Mesodermal cell (in vitro differentiated cells): ENCODE measurements at regions not wholly inside any gene's neighbourhood (a gene's known extent, or its start where the extent isn't known, plus 50 kb on each side); places are given as distances from the start of the nearest gene placed in this dataset.
"Not testable (repeated sequence)": the region's sequence is repeated elsewhere in the genome, so short reads cannot be mapped to it uniquely, and the experiment has no call there.

Experiments
- H3K27ac ChIP-seq: 2 replicates; pipeline ENCODE4 v1.7.0; 2013; ENCODE audit warnings: mild to moderate bottlenecking, low read depth, low read length, moderate library complexity; ENCODE audit not compliant: severe bottlenecking
- H3K36me3 ChIP-seq: 2 replicates; pipeline ENCODE4 v1.7.1; 2013; ENCODE audit warnings: mild to moderate bottlenecking, low read length, moderate library complexity; ENCODE audit not compliant: control insufficient read depth, insufficient read depth
- H3K4me1 ChIP-seq: one replicate; pipeline ENCODE4 v1.7.1; 2013; ENCODE audit warnings: mild to moderate bottlenecking, low read length; ENCODE audit not compliant: insufficient read depth, control insufficient read depth, poor library complexity, severe bottlenecking
- H3K4me3 ChIP-seq: 2 replicates; pipeline ENCODE4 v1.7.0; 2013; ENCODE audit warnings: low read length, control low read depth, mild to moderate bottlenecking; ENCODE audit not compliant: insufficient read depth, poor library complexity, severe bottlenecking; ENCODE audit errors: extremely low read depth
- H3K9me3 ChIP-seq: 2 replicates; pipeline ENCODE4 v1.7.1; 2013; ENCODE audit warnings: mild to moderate bottlenecking, low read length, moderate library complexity; ENCODE audit not compliant: control insufficient read depth
- WGBS, 2 experiments: methylation state at CpG; one replicate each; pipeline ENCODE4 v1.1.5; 2013; ENCODE audit warnings: missing lambda C conversion rate in 2 of 2; ENCODE audit not compliant: insufficient coverage in 2 of 2; 5-methylcytosine and 5-hydroxymethylcytosine counted together

- H3K27ac ChIP-seq: no peak overlapping the region
- H3K4me3 ChIP-seq: no peak overlapping the region
- no peaks in the 10 kb centered on the region for H3K9me3 ChIP-seq
- H3K36me3 ChIP-seq: no peaks in the 10 kb centered on the region
- H3K4me1 ChIP-seq: peaks cover 9% of the 10 kb centered on the region
- WGBS, 2 experiments: 65 to 70% methylated on average over 4 to 6 of the region's 10 CpGs
Observed at GRCh38 chr10:30722956-30723620, 93.5 kb upstream of the LYZL2 start.

GRCh38 chr10:30719832-30720231 lies 90.3 kb upstream of the LYZL2 start:
- Histone ChIP-seq H3K27ac (no peak overlapping the region), H3K9me3 (peaks cover 1% of the 10 kb centered on the region), H3K4me1 (peaks cover 6% of the 10 kb centered on the region), H3K4me3 (no peak overlapping the region), H3K36me3 (no peaks in the 10 kb centered on the region)
- no CpG with 5 or more reads among the region's 9 CpGs for WGBS, 2 experiments

- Histone ChIP-seq H3K4me3 (no peak overlapping the region), H3K9me3 (peaks cover 11% of the 10 kb centered on the region), H3K27ac (no peak overlapping the region), H3K36me3 (no peaks in the 10 kb centered on the region), H3K4me1 (no peaks in the 10 kb centered on the region)
- 78 to 86% methylated on average over 3 to 5 of the region's 6 CpGs for WGBS, 2 experiments
Observed at GRCh38 chr10:30709700-30710358, 80.3 kb upstream of the LYZL2 start.

GRCh38 chr10:30709229-30709628 lies 79.7 kb upstream of the LYZL2 start:
- H3K27ac ChIP-seq: no peak overlapping the region
- H3K4me3 ChIP-seq: no peak overlapping the region
- H3K36me3 ChIP-seq: no peaks in the 10 kb centered on the region
- peaks cover 5% of the 10 kb centered on the region for H3K9me3 ChIP-seq
- H3K4me1 ChIP-seq: no peaks in the 10 kb centered on the region
- 93% methylated on average over 9 to 10 of the region's 10 CpGs for WGBS, 2 experiments

GRCh38 chr10:30708234-30708633 lies 78.7 kb upstream of the LYZL2 start:
- H3K36me3 ChIP-seq: no peaks in the 10 kb centered on the region
- no peak overlapping the region for H3K27ac ChIP-seq
- 80 to 100% methylated on average over 1 of the region's 3 CpGs for WGBS, 2 experiments
- H3K4me1 ChIP-seq: peaks cover 3% of the 10 kb centered on the region
- no peak overlapping the region for H3K4me3 ChIP-seq
- no peaks in the 10 kb centered on the region for H3K9me3 ChIP-seq

GRCh38 chr10:30706189-30706588 lies 76.6 kb upstream of the LYZL2 start:
- not testable (repeated sequence) for H3K36me3 ChIP-seq, H3K9me3 ChIP-seq, H3K4me3 ChIP-seq, H3K27ac ChIP-seq
- H3K4me1 ChIP-seq: peaks cover 11% of the 10 kb centered on the region
- WGBS, 2 experiments: 100% methylated on average over 1 of the region's 1 CpG; no CpG with 5 or more reads in 1 of the 2 experiments

- no peak overlapping the region for H3K4me3 ChIP-seq
- H3K9me3 ChIP-seq: no peaks in the 10 kb centered on the region
- H3K27ac ChIP-seq: no peak overlapping the region
- peaks cover 12% of the 10 kb centered on the region for H3K4me1 ChIP-seq
- H3K36me3 ChIP-seq: no peaks in the 10 kb centered on the region
- 51 to 59% methylated on average over 6 to 8 of the region's 9 CpGs for WGBS, 2 experiments
Observed at GRCh38 chr10:30705625-30706149, 76.1 kb upstream of the LYZL2 start.

GRCh38 chr10:30705101-30705624 lies 75.6 kb upstream of the LYZL2 start:
- no peaks in the 10 kb centered on the region for H3K36me3 ChIP-seq
- no peak overlapping the region for H3K4me3 ChIP-seq
- WGBS, 2 experiments: 20 to 27% methylated on average over 4 to 5 of the region's 9 CpGs
- H3K27ac ChIP-seq: no peak overlapping the region
- no peaks in the 10 kb centered on the region for H3K9me3 ChIP-seq
- H3K4me1 ChIP-seq: peaks cover 12% of the 10 kb centered on the region

GRCh38 chr10:30704601-30705100 lies 75.1 kb upstream of the LYZL2 start:
- WGBS, 2 experiments: 85 to 91% methylated on average over 9 of the region's 14 CpGs
- not testable (repeated sequence) for H3K27ac ChIP-seq, H3K9me3 ChIP-seq, H3K4me3 ChIP-seq, H3K36me3 ChIP-seq
- peaks cover 12% of the 10 kb centered on the region for H3K4me1 ChIP-seq

GRCh38 chr10:30704026-30704600 lies 74.6 kb upstream of the LYZL2 start:
- H3K4me1 ChIP-seq: peaks cover 12% of the 10 kb centered on the region
- no peaks in the 10 kb centered on the region for H3K36me3 ChIP-seq
- H3K4me3 ChIP-seq: no peak overlapping the region
- 78 to 80% methylated on average over 10 of the region's 11 CpGs for WGBS, 2 experiments
- no peaks in the 10 kb centered on the region for H3K9me3 ChIP-seq
- no peak overlapping the region for H3K27ac ChIP-seq
